Fibroblast of lung (primary cell): ENCODE measurements at regions not wholly inside any gene's neighbourhood (a gene's known extent, or its start where the extent isn't known, plus 50 kb on each side); places are given as distances from the start of the nearest gene placed in this dataset.

Source experiments
- DNase-seq, 2 donors: peaks; one replicate each; pipeline versions ENCODE4 v3.0.0 to v3.0.0-alpha.2; 2010; ENCODE audit warnings: low read depth in 2 of 2
- H2AFZ ChIP-seq: 2 replicates; pipeline ENCODE4 v1.5.1; 2012; ENCODE audit warnings: low read length, control low read depth, inconsistent platforms
- H3K27ac ChIP-seq: 2 replicates; pipeline ENCODE4 v1.5.1; 2011; ENCODE audit warnings: low read length, control low read depth; ENCODE audit not compliant: insufficient read depth
- H3K27me3 ChIP-seq: 2 replicates; pipeline ENCODE4 v1.5.1; 2011; ENCODE audit warnings: mild to moderate bottlenecking, low read length; ENCODE audit not compliant: control insufficient read depth, insufficient read depth
- H3K36me3 ChIP-seq: 2 replicates; pipeline ENCODE4 v1.5.1; 2011; ENCODE audit warnings: low read length; ENCODE audit not compliant: control insufficient read depth, insufficient read depth
- H3K4me1 ChIP-seq: 2 replicates; pipeline ENCODE4 v1.5.1; 2011; ENCODE audit warnings: low read length; ENCODE audit not compliant: control insufficient read depth, insufficient read depth; ENCODE audit errors: extremely low read depth
- H3K4me2 ChIP-seq: 2 replicates; pipeline ENCODE4 v1.5.1; 2011; ENCODE audit warnings: low read length, control low read depth; ENCODE audit not compliant: insufficient read depth; ENCODE audit errors: extremely low read depth
- H3K4me3 ChIP-seq, 4 experiments: fragments of 200-600 bp in 1 of 4; sonication (generic) in 1 of 4; replicated peaks in 1 of 4; 2 replicates each; pipeline ENCODE4 v1.5.1; 2011 to 2016; ENCODE audit warnings: low read length in 4 of 4, low read depth in 3 of 4, mild to moderate bottlenecking in 3 of 4, control low read depth in 2 of 4, inconsistent platforms in 1 of 4, mixed read lengths in 1 of 4; ENCODE audit not compliant: insufficient read depth in 1 of 4; ENCODE audit errors: control extremely low read depth in 1 of 4
- H3K79me2 ChIP-seq: 2 replicates; pipeline ENCODE4 v1.5.1; 2012; ENCODE audit warnings: mild to moderate bottlenecking, low read length, inconsistent platforms; ENCODE audit not compliant: control insufficient read depth, insufficient read depth
- H3K9ac ChIP-seq: 2 replicates; pipeline ENCODE4 v1.5.1; 2011; ENCODE audit warnings: mild to moderate bottlenecking, low read length, control low read depth; ENCODE audit not compliant: insufficient read depth
- H3K9me3 ChIP-seq: 2 replicates; pipeline ENCODE4 v1.5.1; 2012; ENCODE audit warnings: low read depth, low read length; ENCODE audit not compliant: control insufficient read depth, insufficient read depth
- H4K20me1 ChIP-seq: 2 replicates; pipeline ENCODE4 v1.5.1; 2011; ENCODE audit warnings: low read length; ENCODE audit not compliant: control insufficient read depth, insufficient read depth; ENCODE audit errors: extremely low read depth
- CTCF ChIP-seq, 2 donors: IDR thresholded peaks in 1 of 2; conservative IDR thresholded peaks in 1 of 2; 1 replicate in 1 of 2; 2 replicates in 1 of 2; pipeline ENCODE4 v1.5.1; 2011 to 2012; ENCODE audit warnings: low read length in 2 of 2, control low read depth in 1 of 2, inconsistent platforms in 1 of 2, low read depth in 1 of 2, mild to moderate bottlenecking in 1 of 2
- EZH2 ChIP-seq: IDR thresholded peaks from 2 replicates; pipeline ENCODE4 v1.5.1; 2012; ENCODE audit warnings: low read length, control low read depth, mild to moderate bottlenecking; ENCODE audit errors: missing control alignments

- H4K20me1 ChIP-seq, result no peaks in the 10 kb centered on the region
- DNase-seq, result peak in 1 of 2 donors; percentile 58
- no peaks in the 10 kb centered on the region for H3K36me3 ChIP-seq
- peaks cover 17% of the 10 kb centered on the region for H3K4me1 ChIP-seq
- H3K4me3 ChIP-seq, result no peak overlapping the region
- no peak overlapping the region for H3K4me2 ChIP-seq
- no peak for TF ChIP-seq CTCF (conservative IDR thresholded peaks at IDR 0.05 in 1 of 2, IDR thresholded peaks at IDR 0.05 in 1 of 2; ENCODE audit: low read depth in 1 of 2, low read length in 2 of 2)
- TF ChIP-seq EZH2, result no peak
- H2AFZ ChIP-seq, result peak overlapping the region; percentile 51
- H3K27me3 ChIP-seq, result no peaks in the 10 kb centered on the region
- H3K27ac ChIP-seq, result no peak overlapping the region
- H3K9me3 ChIP-seq, result no peaks in the 10 kb centered on the region
- no peaks in the 10 kb centered on the region for H3K79me2 ChIP-seq
- H3K9ac ChIP-seq, result no peak overlapping the region
These were observed 136.5 kb upstream of the RND3 start for GRCh38 chr2:150624001-150624401.

- TF ChIP-seq EZH2, result no peak
- no peak for TF ChIP-seq CTCF (conservative IDR thresholded peaks at IDR 0.05 in 1 of 2, IDR thresholded peaks at IDR 0.05 in 1 of 2; ENCODE audit: low read depth in 1 of 2, low read length in 2 of 2)
- Histone ChIP-seq H2AFZ (no peak overlapping the region), H3K4me3 (no peak overlapping the region), H3K4me2 (no peak overlapping the region), H3K27me3 (no peaks in the 10 kb centered on the region), H3K79me2 (no peaks in the 10 kb centered on the region), H3K27ac (peak overlapping the region; percentile 70), H3K36me3 (no peaks in the 10 kb centered on the region), H3K4me1 (peaks cover 17% of the 10 kb centered on the region), H3K9ac (no peak overlapping the region), H3K9me3 (no peaks in the 10 kb centered on the region), H4K20me1 (no peaks in the 10 kb centered on the region)
- DNase-seq, result peak; percentile 80 to 94
These were observed 134.2 kb upstream of the RND3 start for GRCh38 chr2:150621526-150622213.

DNA sequence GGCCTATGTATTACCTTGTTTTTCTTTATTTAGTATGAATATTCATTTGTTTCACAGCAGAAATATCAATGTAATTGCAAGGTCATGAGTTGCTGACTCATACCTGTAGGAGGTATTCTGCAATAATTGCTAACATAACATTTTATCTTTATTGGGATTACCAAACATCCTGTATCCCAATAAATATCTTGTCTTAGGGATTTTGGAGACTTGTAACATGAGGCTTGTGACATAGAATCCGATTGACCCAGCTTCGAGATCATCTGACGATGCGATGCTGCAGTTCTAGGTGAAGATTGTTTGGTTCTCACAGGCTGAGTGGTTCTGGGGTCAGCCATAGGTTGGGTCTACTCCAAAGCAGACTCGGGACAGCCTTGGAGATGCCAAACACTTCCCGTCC lies 133.4 kb upstream of the RND3 start:
- Histone ChIP-seq H3K4me1 (peaks cover 17% of the 10 kb centered on the region), H3K27me3 (no peaks in the 10 kb centered on the region), H3K4me3 (no peak overlapping the region), H2AFZ (no peak overlapping the region), H3K36me3 (no peaks in the 10 kb centered on the region), H3K9ac (no peak overlapping the region), H3K4me2 (peak overlapping the region; percentile 32), H3K79me2 (no peaks in the 10 kb centered on the region), H3K27ac (peak overlapping the region; percentile 70), H4K20me1 (no peaks in the 10 kb centered on the region), H3K9me3 (no peaks in the 10 kb centered on the region)
- no peak for TF ChIP-seq EZH2
- no peak for TF ChIP-seq CTCF (conservative IDR thresholded peaks at IDR 0.05 in 1 of 2, IDR thresholded peaks at IDR 0.05 in 1 of 2; ENCODE audit: low read depth in 1 of 2, low read length in 2 of 2)
- DNase-seq, result no peak
